ENCODE measurements at regions not wholly inside any gene's neighbourhood (a gene's known extent, or its start where the extent isn't known, plus 50 kb on each side); places are given as distances from the start of the nearest gene placed in this dataset.

GRCh38 chr1:188244681-188245080 is 1415.9 kb downstream of the PLA2G4A start (continued):
- TF ChIP-seq E2F6 (IDR thresholded peaks at IDR 0.05; ENCODE audit: borderline replicate concordance, low read depth) (no peak), BHLHE40 (IDR thresholded peaks at IDR 0.05; ENCODE audit: low read depth, low read length) (no peak), ZFP36 (IDR thresholded peaks at IDR 0.05; ENCODE audit: borderline replicate concordance, partially characterized antibody) (no peak), HEYL (CRISPR knock-in tag; IDR thresholded peaks at IDR 0.05) (no peak)

- ATAC-seq: no peak
- FAIRE-seq: no peak
- Histone ChIP-seq H3K9me3 (no peaks in the 10 kb centered on the region), H3K4me1 (no peaks in the 10 kb centered on the region), H3K4me2 (no peak overlapping the region), H3K4me3 (no peak overlapping the region), H3K27ac (no peak overlapping the region)
- WGBS (ENCODE audit: missing lambda C conversion rate): 3% methylated on average over 1 of the region's 1 CpG
- no peak for DNase-seq (ENCODE audit: low read depth in 1 of 2, low spot score in 1 of 2)
- CTCF ChIA-PET: no interaction called here
- POLR2A ChIA-PET: no interaction called here
- no peak for TF ChIP-seq MAX (IDR thresholded peaks at IDR 0.05)
- no peak for TF ChIP-seq CBX2 (IDR thresholded peaks at IDR 0.05; ENCODE audit: borderline replicate concordance, low read depth)
- TF ChIP-seq RNF2 (IDR thresholded peaks at IDR 0.05; ENCODE audit: borderline replicate concordance, low read depth): no peak
- no peak for TF ChIP-seq HOXB13 (CRISPR knock-in tag; IDR thresholded peaks at IDR 0.05; ENCODE audit: low read depth)
- TF ChIP-seq EHMT2 (IDR thresholded peaks at IDR 0.05; ENCODE audit: low read depth): no peak
- no peak for TF ChIP-seq HOXA7 (CRISPR knock-in tag; IDR thresholded peaks at IDR 0.05)
- TF ChIP-seq ZNF302 (CRISPR knock-in tag; IDR thresholded peaks at IDR 0.05): no peak
- TF ChIP-seq CBX8 (IDR thresholded peaks at IDR 0.05): no peak
- no peak for TF ChIP-seq ATOH8 (CRISPR knock-in tag; IDR thresholded peaks at IDR 0.05; ENCODE audit: low read depth)
- no peak for TF ChIP-seq CEBPB (IDR thresholded peaks at IDR 0.05)
These were observed 1418.5 kb downstream of the PLA2G4A start for GRCh38 chr1:188247255-188247654.

- 81% methylated on average over 2 of the region's 2 CpGs for WGBS (ENCODE audit: missing lambda C conversion rate)
- CTCF ChIA-PET: no interaction called here
These were observed 1421.1 kb downstream of the PLA2G4A start for GRCh38 chr1:188249811-188250210.

More at GRCh38 chr1:188249811-188250210, 1421.1 kb downstream of the PLA2G4A start:
- TF ChIP-seq RARB (CRISPR knock-in tag; IDR thresholded peaks at IDR 0.05): no peak
- no peak for TF ChIP-seq POLR2A (IDR thresholded peaks at IDR 0.05; ENCODE audit: low read length)
- no peak for TF ChIP-seq RCOR1 (IDR thresholded peaks at IDR 0.05; ENCODE audit: low read depth, low read length)
- TF ChIP-seq HMGXB4 (CRISPR knock-in tag; IDR thresholded peaks at IDR 0.05; ENCODE audit: borderline replicate concordance): no peak
- no peak for TF ChIP-seq PHF8 (IDR thresholded peaks at IDR 0.05; ENCODE audit: borderline replicate concordance, low read depth)
- no peak for TF ChIP-seq CEBPB (IDR thresholded peaks at IDR 0.05)
- no peak for TF ChIP-seq RNF2 (IDR thresholded peaks at IDR 0.05; ENCODE audit: borderline replicate concordance, low read depth)
- TF ChIP-seq EP300 (IDR thresholded peaks at IDR 0.05): no peak
- TF ChIP-seq NPAS2 (CRISPR knock-in tag; IDR thresholded peaks at IDR 0.05; ENCODE audit: borderline replicate concordance): no peak
- no peak for ATAC-seq
- FAIRE-seq: no peak
- no peak overlapping the region for H3K4me2 ChIP-seq
- H3K9me3 ChIP-seq: no peaks in the 10 kb centered on the region
- no peaks in the 10 kb centered on the region for H3K4me1 ChIP-seq
- no peak overlapping the region for H3K27ac ChIP-seq
- POLR2A ChIA-PET: no interaction called here
- no peak overlapping the region for H3K4me3 ChIP-seq
- DNase-seq (ENCODE audit: low read depth in 1 of 2, low spot score in 1 of 2): no peak

Measured in A549 (cell line).